WTC11 (cell line): ENCODE measurements at regions not wholly inside any gene's neighbourhood (a gene's known extent, or its start where the extent isn't known, plus 50 kb on each side); places are given as distances from the start of the nearest gene placed in this dataset.

Source experiments
- ATAC-seq: fragments of 200-7000 bp; cut with Tn5 transposase; 2 replicates; pipeline ENCODE4 v1.10.0; 2021; ENCODE audit warnings: mild to moderate bottlenecking, moderate library complexity
- CTCF ChIA-PET: fragments of 300-600 bp; sonication (Branson Sonifier 250); formaldehyde crosslinking; loops from one replicate; lab custom pipeline; 2021; ENCODE audit warnings: antibody characterized with exemption; lab: Charles Lee
- POLR2A ChIA-PET: fragments of 350-600 bp; sonication (Branson Sonifier 250); formaldehyde crosslinking; loops from one replicate; lab custom pipeline; 2021; ENCODE audit warnings: antibody characterized with exemption; lab: Charles Lee
- DNase-seq: peaks from one replicate; pipeline ENCODE4 v3.0.0; 2021; ENCODE audit warnings: low spot score
- H3K27ac Mint-ChIP-seq: 2 replicates; pipeline ENCODE4 v1.8.0; 2021; ENCODE audit warnings: mixed read lengths
- H3K27me3 Mint-ChIP-seq: 2 replicates; pipeline ENCODE4 v1.8.0; 2021; ENCODE audit warnings: low read depth, mild to moderate bottlenecking, moderate library complexity, mixed read lengths
- H3K36me3 Mint-ChIP-seq: 2 replicates; pipeline ENCODE4 v1.8.0; 2021; ENCODE audit warnings: mixed read lengths
- H3K4me1 Mint-ChIP-seq: 2 replicates; pipeline ENCODE4 v1.8.0; 2022; ENCODE audit warnings: mixed read lengths
- H3K4me3 Mint-ChIP-seq: 2 replicates; pipeline ENCODE4 v1.8.0; 2021; ENCODE audit warnings: mild to moderate bottlenecking, moderate library complexity, mixed read lengths
- H3K9me3 Mint-ChIP-seq: 2 replicates; pipeline ENCODE4 v1.8.0; 2021; ENCODE audit warnings: mixed read lengths
- CBFB ChIP-seq: sonication (generic); formaldehyde crosslinking; IDR thresholded peaks from 2 replicates; pipeline ENCODE4 v1.8.1; 2022; ENCODE audit warnings: mild to moderate bottlenecking, low read depth, missing genetic modification reagents
- CREB1 ChIP-seq: sonication (generic); formaldehyde crosslinking; IDR thresholded peaks from 2 replicates; pipeline ENCODE4 v1.8.0; 2023; ENCODE audit warnings: mild to moderate bottlenecking, missing genetic modification reagents
- CREM ChIP-seq: sonication (generic); formaldehyde crosslinking; IDR thresholded peaks from 2 replicates; pipeline ENCODE4 v1.8.1; 2022; ENCODE audit warnings: mild to moderate bottlenecking, missing genetic modification reagents, moderate library complexity
- EMX1 ChIP-seq: fragments of 250-450 bp; sonication (Bioruptor Pico); IDR thresholded peaks from 2 replicates; pipeline ENCODE4 v1.8.0; 2021; ENCODE audit warnings: mild to moderate bottlenecking
- GRHL2 ChIP-seq: fragments of 250-450 bp; sonication (Bioruptor Pico); IDR thresholded peaks from 2 replicates; pipeline ENCODE4 v1.8.0; 2022; ENCODE audit warnings: mild to moderate bottlenecking, moderate library complexity; ENCODE audit not compliant: insufficient replicate concordance, severe bottlenecking
- GTF2I ChIP-seq: fragments of 250-450 bp; sonication (Bioruptor Pico); conservative IDR thresholded peaks from 2 replicates; pipeline ENCODE4 v1.4.0; 2021; ENCODE audit warnings: mild to moderate bottlenecking
- JAZF1 ChIP-seq: fragments of 250-450 bp; sonication (Bioruptor Pico); IDR thresholded peaks from 2 replicates; pipeline ENCODE4 v1.9.0; 2021; ENCODE audit warnings: moderate library complexity, mild to moderate bottlenecking, inconsistent platforms
- MXD4 ChIP-seq: fragments of 250-450 bp; sonication (Bioruptor Pico); IDR thresholded peaks from 2 replicates; pipeline ENCODE4 v1.8.0; 2021; ENCODE audit warnings: mild to moderate bottlenecking, moderate library complexity, borderline replicate concordance
- MYBL2 ChIP-seq: sonication (generic); formaldehyde crosslinking; IDR thresholded peaks from 2 replicates; pipeline ENCODE4 v1.8.1; 2023; ENCODE audit warnings: mild to moderate bottlenecking, moderate library complexity, missing genetic modification reagents
- NFYB ChIP-seq: sonication (generic); formaldehyde crosslinking; conservative IDR thresholded peaks from 2 replicates; pipeline ENCODE4 v1.8.0; 2022; ENCODE audit warnings: low read depth, missing genetic modification reagents
- NR2C2 ChIP-seq: sonication (generic); formaldehyde crosslinking; IDR thresholded peaks from 2 replicates; pipeline ENCODE4 v1.8.0; 2022; ENCODE audit warnings: mild to moderate bottlenecking, missing genetic modification reagents
- ZNF263 ChIP-seq: sonication (generic); formaldehyde crosslinking; IDR thresholded peaks from 2 replicates; pipeline ENCODE4 v1.8.1; 2022; ENCODE audit warnings: low read depth, mild to moderate bottlenecking, moderate library complexity, missing genetic modification reagents
- ZNF423 ChIP-seq: fragments of 250-450 bp; sonication (Bioruptor Pico); IDR thresholded peaks from 2 replicates; pipeline ENCODE4 v2.1.2; 2022; ENCODE audit warnings: mild to moderate bottlenecking, moderate library complexity
- TF ChIP-seq, protein P1 (sequence below): fragments of 250-450 bp; sonication (Bioruptor Pico); IDR thresholded peaks from 2 replicates; pipeline ENCODE4 v1.9.0; 2021; ENCODE audit warnings: mild to moderate bottlenecking
- TF ChIP-seq, protein P2 (sequence below): sonication (generic); formaldehyde crosslinking; IDR thresholded peaks from 2 replicates; pipeline ENCODE4 v1.8.0; 2022; ENCODE audit warnings: mild to moderate bottlenecking, missing genetic modification reagents
- TF ChIP-seq, protein P3 (sequence below): fragments of 250-450 bp; sonication (Bioruptor Pico); IDR thresholded peaks from 2 replicates; pipeline ENCODE4 v1.8.0; 2021; ENCODE audit warnings: mild to moderate bottlenecking
- TF ChIP-seq, protein P4 (sequence below): sonication (generic); formaldehyde crosslinking; IDR thresholded peaks from 2 replicates; pipeline ENCODE4 v1.8.1; 2022; ENCODE audit warnings: low read depth, mild to moderate bottlenecking, moderate library complexity, missing genetic modification reagents, borderline replicate concordance
- TF ChIP-seq, protein P5 (sequence below): sonication (generic); formaldehyde crosslinking; IDR thresholded peaks from 2 replicates; pipeline ENCODE4 v1.8.1; 2023; ENCODE audit warnings: mild to moderate bottlenecking, missing genetic modification reagents, borderline replicate concordance

DNA sequence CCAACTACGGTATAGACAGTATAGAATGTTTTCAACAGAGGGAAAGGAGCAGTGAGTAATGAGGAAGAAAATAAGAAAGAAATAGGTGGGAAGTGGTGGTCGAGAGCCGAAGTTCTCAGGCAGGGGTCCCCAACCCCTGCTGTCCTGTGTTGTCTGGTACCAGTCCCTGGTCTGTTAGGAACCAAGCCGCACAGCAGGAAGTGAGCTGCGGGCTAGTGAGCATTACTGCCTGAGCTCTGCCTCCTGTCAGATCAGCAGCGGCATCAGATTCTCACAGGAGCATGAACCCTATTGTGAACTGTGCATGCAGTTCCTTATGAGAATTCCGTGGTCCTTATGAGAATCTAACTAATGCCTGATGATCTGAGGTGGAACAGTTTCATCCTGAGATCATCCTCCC is 107.3 kb upstream of the PTPRR start:
- peak; percentile 52 for ATAC-seq
- Mint-ChIP-seq H3K4me1 (peaks cover 26% of the 10 kb centered on the region), H3K27ac (no peak overlapping the region), H3K4me3 (no peak overlapping the region), H3K36me3 (no peaks in the 10 kb centered on the region), H3K9me3 (no peaks in the 10 kb centered on the region), H3K27me3 (no peaks in the 10 kb centered on the region)
- TF ChIP-seq ZNF423 (CRISPR knock-in tag) (peak; percentile 62; the same call in 1 of the 2 replicates), GTF2I (CRISPR knock-in tag) (no peak)
- DNase-seq = no peak
- CTCF ChIA-PET = no interaction called here
- POLR2A ChIA-PET = no interaction called here

DNA sequence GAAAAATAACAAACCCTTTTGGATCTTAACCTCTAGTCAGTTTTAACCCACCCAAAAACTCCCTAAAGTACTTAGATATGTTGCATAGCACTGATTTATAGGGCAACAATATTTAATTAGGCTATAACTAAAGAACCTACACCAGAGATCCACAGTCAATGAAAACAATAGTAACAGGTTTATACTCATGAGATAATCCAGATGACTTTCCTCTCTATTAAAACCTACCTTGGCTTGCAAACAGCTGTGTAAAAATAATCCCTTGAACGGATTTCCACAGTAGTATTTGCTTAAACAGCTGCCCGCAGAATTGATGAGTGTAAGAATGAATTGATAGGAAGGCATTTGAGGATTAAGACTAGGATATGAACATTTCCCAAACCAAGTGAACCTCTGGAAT is 104.3 kb upstream of the PTPRR start:
- no peaks in the 10 kb centered on the region for H3K27me3 Mint-ChIP-seq
- H3K27ac Mint-ChIP-seq = no peak overlapping the region
- ChIA-PET CTCF (no interaction called here), POLR2A (no interaction called here)
- H3K9me3 Mint-ChIP-seq = no peaks in the 10 kb centered on the region
- no peak overlapping the region for H3K4me3 Mint-ChIP-seq
- DNase-seq = no peak
- H3K4me1 Mint-ChIP-seq = peaks cover 52% of the 10 kb centered on the region
- no peak for ATAC-seq
- TF ChIP-seq, protein P1, sequence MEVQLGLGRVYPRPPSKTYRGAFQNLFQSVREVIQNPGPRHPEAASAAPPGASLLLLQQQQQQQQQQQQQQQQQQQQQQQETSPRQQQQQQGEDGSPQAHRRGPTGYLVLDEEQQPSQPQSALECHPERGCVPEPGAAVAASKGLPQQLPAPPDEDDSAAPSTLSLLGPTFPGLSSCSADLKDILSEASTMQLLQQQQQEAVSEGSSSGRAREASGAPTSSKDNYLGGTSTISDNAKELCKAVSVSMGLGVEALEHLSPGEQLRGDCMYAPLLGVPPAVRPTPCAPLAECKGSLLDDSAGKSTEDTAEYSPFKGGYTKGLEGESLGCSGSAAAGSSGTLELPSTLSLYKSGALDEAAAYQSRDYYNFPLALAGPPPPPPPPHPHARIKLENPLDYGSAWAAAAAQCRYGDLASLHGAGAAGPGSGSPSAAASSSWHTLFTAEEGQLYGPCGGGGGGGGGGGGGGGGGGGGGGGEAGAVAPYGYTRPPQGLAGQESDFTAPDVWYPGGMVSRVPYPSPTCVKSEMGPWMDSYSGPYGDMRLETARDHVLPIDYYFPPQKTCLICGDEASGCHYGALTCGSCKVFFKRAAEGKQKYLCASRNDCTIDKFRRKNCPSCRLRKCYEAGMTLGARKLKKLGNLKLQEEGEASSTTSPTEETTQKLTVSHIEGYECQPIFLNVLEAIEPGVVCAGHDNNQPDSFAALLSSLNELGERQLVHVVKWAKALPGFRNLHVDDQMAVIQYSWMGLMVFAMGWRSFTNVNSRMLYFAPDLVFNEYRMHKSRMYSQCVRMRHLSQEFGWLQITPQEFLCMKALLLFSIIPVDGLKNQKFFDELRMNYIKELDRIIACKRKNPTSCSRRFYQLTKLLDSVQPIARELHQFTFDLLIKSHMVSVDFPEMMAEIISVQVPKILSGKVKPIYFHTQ = no peak
- TF ChIP-seq NFYB (CRISPR knock-in tag) (no peak), NR2C2 (CRISPR knock-in tag) (no peak), JAZF1 (CRISPR knock-in tag) (no peak), CBFB (CRISPR knock-in tag) (no peak), MXD4 (CRISPR knock-in tag) (no peak), CREB1 (CRISPR knock-in tag) (no peak), MYBL2 (CRISPR knock-in tag) (no peak), ZNF263 (CRISPR knock-in tag) (no peak), CREM (no peak), GRHL2 (no peak), EMX1 (CRISPR knock-in tag) (no peak)
- TF ChIP-seq, protein P2, sequence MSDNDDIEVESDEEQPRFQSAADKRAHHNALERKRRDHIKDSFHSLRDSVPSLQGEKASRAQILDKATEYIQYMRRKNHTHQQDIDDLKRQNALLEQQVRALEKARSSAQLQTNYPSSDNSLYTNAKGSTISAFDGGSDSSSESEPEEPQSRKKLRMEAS = no peak
- TF ChIP-seq, protein P3, sequence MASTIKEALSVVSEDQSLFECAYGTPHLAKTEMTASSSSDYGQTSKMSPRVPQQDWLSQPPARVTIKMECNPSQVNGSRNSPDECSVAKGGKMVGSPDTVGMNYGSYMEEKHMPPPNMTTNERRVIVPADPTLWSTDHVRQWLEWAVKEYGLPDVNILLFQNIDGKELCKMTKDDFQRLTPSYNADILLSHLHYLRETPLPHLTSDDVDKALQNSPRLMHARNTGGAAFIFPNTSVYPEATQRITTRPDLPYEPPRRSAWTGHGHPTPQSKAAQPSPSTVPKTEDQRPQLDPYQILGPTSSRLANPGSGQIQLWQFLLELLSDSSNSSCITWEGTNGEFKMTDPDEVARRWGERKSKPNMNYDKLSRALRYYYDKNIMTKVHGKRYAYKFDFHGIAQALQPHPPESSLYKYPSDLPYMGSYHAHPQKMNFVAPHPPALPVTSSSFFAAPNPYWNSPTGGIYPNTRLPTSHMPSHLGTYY = no peak
- TF ChIP-seq, protein P4, sequence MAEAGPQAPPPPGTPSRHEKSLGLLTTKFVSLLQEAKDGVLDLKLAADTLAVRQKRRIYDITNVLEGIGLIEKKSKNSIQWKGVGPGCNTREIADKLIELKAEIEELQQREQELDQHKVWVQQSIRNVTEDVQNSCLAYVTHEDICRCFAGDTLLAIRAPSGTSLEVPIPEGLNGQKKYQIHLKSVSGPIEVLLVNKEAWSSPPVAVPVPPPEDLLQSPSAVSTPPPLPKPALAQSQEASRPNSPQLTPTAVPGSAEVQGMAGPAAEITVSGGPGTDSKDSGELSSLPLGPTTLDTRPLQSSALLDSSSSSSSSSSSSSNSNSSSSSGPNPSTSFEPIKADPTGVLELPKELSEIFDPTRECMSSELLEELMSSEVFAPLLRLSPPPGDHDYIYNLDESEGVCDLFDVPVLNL (CRISPR knock-in tag) = no peak
- TF ChIP-seq, protein P5, sequence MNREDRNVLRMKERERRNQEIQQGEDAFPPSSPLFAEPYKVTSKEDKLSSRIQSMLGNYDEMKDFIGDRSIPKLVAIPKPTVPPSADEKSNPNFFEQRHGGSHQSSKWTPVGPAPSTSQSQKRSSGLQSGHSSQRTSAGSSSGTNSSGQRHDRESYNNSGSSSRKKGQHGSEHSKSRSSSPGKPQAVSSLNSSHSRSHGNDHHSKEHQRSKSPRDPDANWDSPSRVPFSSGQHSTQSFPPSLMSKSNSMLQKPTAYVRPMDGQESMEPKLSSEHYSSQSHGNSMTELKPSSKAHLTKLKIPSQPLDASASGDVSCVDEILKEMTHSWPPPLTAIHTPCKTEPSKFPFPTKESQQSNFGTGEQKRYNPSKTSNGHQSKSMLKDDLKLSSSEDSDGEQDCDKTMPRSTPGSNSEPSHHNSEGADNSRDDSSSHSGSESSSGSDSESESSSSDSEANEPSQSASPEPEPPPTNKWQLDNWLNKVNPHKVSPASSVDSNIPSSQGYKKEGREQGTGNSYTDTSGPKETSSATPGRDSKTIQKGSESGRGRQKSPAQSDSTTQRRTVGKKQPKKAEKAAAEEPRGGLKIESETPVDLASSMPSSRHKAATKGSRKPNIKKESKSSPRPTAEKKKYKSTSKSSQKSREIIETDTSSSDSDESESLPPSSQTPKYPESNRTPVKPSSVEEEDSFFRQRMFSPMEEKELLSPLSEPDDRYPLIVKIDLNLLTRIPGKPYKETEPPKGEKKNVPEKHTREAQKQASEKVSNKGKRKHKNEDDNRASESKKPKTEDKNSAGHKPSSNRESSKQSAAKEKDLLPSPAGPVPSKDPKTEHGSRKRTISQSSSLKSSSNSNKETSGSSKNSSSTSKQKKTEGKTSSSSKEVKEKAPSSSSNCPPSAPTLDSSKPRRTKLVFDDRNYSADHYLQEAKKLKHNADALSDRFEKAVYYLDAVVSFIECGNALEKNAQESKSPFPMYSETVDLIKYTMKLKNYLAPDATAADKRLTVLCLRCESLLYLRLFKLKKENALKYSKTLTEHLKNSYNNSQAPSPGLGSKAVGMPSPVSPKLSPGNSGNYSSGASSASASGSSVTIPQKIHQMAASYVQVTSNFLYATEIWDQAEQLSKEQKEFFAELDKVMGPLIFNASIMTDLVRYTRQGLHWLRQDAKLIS (CRISPR knock-in tag) = no peak
- H3K36me3 Mint-ChIP-seq = no peaks in the 10 kb centered on the region
